ENCODE measurements at regions not wholly inside any gene's neighbourhood (a gene's known extent, or its start where the extent isn't known, plus 50 kb on each side); places are given as distances from the start of the nearest gene placed in this dataset.

GRCh38 chr5:61821561-61821960 lies 484.4 kb upstream of the KIF2A start:
- DNase-seq: no peak

DNA sequence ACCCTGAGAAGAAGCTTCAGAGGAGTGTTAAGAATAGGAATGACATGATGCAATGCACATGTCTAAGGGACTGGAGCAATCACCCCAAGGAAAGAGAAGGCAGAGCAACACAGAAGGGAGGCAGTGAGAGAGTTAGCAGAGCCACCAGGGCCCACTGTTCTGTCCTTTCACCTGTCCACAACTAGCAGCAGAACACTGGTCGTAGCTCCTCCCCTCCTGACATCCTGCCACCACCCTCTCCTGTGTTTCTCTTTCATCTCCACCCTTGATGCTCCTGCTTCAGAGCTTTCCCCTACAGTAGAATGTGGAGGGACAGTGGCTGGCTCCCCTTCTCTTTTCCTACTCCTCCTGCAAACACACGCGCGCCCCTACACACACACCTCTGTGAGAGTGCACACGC lies 483.4 kb upstream of the KIF2A start:
- no peak for DNase-seq

DNA sequence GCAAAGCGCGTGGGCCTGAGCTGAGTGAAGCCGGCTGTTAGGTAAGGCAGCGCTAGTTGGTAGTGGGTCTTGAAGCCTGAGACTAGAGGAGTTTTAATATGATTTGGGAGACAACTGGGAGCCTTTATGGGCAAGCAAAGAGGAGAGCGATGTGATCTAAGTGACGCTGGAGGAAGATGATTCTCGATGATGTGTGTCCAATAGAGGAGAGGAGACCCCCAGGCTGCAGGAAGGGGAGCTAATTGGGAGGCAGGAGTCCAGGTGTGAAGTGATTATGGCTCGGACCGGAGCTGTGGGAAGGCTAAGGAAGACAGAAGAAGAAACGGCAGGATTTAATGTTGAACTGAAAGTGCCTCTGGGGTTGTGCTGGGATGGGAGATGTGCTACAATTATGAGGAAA lies 482.9 kb upstream of the KIF2A start:
- no peak for DNase-seq

- no peak for DNase-seq
Observed at GRCh38 chr5:61823781-61824180, 482.2 kb upstream of the KIF2A start.

DNA sequence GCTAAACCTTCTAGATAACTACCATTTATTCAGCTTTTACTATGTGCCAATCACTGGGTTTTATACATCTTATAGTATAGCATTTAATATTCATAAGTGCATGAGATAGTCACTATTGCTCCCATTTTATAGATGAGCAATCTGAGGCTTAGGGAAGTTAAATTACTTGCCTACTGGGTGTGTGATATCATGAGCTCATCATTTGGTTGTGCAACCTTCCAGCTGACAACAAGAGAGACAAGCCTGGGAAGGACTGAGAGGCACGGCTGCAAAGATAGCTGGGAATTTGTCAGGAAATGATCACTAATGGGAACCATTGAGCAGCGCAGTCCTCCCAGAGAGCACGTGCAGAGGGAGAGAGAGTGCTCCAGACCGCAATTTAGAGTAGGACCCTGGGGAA lies 481.6 kb upstream of the KIF2A start:
- no peak for DNase-seq

DNA sequence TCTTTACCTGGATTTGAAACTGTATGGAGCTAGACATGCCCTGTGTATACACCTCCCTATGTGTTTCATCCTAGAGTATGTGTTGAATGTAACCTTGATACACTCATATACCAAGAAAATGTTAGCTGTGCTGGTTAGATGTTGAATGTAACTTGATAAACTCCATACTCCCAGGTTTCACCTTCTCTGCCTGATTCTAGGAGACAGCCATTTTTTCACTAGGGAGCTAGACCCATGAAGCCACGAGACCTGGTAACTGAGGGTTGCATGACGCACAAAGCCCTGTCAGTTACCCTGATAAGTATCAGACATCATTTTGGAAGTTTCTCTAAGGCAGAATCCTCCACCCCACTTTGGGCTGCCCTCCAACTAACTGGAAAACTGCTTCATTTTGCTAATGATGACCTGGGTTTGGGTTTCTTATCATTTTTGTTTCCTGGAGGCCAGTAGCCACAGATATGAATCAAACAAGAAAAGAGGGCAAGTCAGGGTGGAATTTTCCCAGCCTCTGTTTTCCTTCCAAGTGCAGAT lies 478.5 kb upstream of the KIF2A start:
- no peak for DNase-seq

DNA sequence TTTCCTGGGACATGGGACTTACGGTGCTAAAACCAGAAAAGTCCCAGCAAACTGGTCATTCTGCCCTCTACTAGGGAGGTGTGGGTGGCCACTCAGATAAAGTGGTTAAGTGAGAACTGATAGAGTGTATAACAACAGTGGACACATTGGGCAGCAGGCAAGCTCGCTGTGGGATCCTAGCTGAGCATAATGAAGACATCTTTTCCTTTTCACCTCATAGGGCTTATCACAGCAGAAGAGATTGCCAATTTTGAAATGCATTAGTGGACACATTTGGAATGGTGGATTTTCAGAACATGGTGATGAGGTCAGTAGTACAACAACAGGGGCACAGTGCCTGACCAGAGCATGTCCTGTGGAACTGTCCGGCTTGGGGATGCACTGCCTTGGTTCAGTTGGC lies 477.1 kb upstream of the KIF2A start:
- no peak for DNase-seq

DNA sequence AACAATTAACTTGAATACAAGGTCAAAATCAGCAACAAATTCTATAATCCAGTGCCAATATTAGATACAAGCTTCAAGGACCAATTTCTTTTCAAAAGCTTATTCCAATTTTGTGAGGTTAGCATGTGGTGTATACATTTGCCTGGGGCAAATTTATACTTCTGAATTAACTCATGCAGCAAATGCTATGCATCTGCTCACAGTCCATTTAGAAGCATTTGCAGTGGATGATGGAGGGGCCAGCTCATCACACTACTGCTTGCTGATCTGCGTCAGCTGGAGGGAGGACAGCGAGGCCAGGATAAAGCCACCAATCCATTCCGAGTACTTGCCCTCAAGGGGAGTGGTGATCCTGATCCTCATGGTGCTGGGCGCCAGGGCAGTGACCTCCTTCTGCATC lies 474.3 kb upstream of the KIF2A start:
- DNase-seq: no peak

DNA sequence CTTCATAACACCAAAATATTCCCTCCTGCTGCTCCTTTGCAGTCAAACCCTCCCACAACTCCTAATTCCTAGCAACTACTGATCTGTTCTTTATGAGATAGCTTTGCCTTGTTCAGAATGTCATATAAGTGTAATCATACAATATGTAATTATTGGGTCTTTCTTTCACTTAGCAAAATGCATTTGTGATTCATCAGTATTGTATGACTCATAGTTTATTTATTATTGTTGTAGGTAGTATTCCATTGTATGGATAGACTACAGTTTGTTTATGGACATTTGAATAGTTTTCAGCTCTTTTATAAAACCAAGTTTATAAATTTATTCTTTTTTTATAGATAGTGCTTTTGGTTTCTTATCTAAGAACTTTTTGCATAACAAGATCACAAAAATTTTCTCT lies 468.2 kb upstream of the KIF2A start:
- no peak for DNase-seq

DNA sequence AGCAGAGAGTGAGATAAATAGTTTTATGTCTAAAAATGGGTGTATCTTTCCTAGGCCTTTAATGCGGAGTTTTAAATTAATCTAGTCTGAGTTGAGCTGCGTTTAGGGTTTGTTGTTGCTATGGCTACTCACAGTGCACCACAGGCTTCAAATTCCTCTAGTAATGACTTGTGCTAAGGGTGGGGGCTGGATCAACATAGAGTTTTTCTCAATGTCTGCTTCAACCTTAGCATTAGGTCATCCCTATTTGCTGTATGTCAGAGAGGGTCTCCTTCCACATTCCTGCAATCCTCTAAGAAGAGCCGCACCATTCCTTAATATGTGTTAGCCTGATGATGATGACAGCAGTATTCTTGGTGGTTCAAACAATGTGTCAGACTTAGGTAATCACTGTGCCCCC lies 465.6 kb upstream of the KIF2A start:
- no peak for DNase-seq

DNA sequence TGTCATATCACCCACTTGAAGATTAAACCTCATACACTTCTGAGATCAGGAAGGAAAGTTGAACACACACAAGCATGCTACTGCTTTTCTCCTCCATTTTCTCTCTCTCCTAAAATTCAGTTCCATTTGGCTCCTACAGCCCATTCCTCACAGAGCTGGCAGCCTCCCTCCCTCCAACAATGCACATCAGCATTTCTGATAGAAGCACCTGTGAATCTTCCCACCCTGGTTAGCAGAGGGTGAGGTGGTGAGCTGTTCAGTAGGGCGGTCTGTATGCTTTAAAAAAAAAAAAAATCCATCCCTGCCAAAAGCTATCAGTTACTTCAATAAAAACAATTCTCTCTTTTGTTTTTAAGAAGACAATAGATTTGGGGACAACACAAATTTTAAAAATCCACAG lies 463.2 kb upstream of the KIF2A start:
- DNase-seq: no peak

GRCh38 chr5:61850696-61851095 lies 455.3 kb upstream of the KIF2A start:
- DNase-seq: no peak

GRCh38 chr5:61854531-61854930 lies 451.5 kb upstream of the KIF2A start:
- no peak for DNase-seq

- DNase-seq: no peak
Observed at GRCh38 chr5:61860978-61861377, 445.0 kb upstream of the KIF2A start.

DNA sequence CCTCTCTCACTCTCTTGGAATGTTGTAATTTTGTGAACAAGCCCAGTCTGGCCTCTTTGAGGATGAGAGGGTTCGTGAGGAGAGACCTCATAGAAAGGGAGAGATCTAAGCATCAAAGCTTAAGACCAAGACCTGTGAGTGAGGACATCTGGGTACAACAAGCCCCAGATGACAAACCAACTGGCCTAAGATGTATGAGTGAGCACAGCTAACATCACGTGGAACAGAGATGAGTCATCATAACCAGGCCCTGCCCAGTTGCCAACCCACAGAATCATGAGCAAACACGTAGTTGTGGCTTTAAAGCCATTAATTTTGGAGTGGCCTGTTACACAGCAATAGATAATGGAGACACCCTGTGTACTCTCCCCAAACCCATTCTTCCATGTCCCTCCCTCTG lies 439.1 kb upstream of the KIF2A start:
- no peak for DNase-seq

- DNase-seq: no peak
Observed at GRCh38 chr5:61869333-61869732, 436.7 kb upstream of the KIF2A start.

GRCh38 chr5:61878471-61878870 lies 427.5 kb upstream of the KIF2A start:
- no peak for DNase-seq

DNA sequence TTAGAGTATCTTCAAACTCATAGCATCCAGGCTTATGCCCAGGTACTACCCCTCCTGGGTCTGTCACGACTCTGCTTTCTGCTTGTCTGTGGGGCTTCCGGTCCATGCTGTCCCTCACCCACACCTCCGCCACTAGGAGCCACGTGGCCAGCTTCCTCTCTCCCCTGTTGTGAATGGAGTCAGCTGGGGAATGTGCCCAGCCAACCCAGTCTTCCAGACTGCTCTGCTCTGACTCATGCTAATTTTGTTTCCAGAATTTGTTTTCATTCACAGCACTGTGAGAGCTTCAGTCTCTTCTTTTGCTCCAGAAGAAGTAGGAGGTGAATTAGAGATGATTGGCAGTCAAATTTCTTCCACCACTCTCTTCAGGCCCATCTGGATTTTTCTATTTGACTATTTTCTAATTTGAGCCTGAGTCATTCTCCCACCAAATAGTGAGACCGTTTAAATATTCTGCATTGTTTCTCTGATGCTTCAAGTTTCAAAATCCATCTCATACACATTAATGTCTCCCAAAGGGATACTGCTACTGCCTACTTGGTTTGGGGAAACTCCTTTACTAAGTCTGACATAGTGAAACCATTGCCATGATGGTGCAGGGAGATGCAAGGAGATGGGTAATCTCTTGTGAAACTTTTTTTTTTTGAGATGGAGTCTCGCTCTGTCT lies 424.1 kb upstream of the KIF2A start:
- DNase-seq: peak in 37 of 56 donors; percentile 1 to 68 (median 23)

- peak in 5 of 56 donors; percentile 1 to 29 (median 5) for DNase-seq
Observed at GRCh38 chr5:61882901-61883500, 423.0 kb upstream of the KIF2A start.

GRCh38 chr5:61884252-61884855 lies 421.7 kb upstream of the KIF2A start:
- peak in 1 of 56 donors; percentile 1 for DNase-seq

- DNase-seq: no peak
Observed at GRCh38 chr5:61886214-61886613, 419.8 kb upstream of the KIF2A start.

DNA sequence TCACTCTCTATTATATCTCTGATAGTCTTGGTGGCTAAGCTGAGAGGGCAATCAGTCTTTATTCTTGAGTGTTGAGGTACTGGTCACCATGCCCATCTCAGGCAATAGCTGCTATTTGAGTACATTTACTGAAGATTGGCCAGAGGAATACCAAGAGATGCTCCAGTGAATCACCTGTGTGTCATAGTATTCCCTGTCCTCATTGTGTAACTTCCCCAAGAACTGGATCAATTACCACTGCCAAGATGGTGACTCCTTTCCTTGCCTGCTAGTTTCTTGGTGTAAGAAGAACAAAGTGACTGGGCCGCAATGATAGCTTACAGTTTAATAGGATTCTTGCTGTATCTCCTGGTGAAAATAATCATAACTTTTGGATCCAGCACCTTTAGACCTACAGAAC lies 418.7 kb upstream of the KIF2A start:
- DNase-seq: no peak

- DNase-seq: no peak
Observed at GRCh38 chr5:61894046-61894445, 412.0 kb upstream of the KIF2A start.

Measured in nucleus accumbens (tissue), 56 donors.